ENCODE measurements at regions not wholly inside any gene's neighbourhood (a gene's known extent, or its start where the extent isn't known, plus 50 kb on each side); places are given as distances from the start of the nearest gene placed in this dataset.

DNA sequence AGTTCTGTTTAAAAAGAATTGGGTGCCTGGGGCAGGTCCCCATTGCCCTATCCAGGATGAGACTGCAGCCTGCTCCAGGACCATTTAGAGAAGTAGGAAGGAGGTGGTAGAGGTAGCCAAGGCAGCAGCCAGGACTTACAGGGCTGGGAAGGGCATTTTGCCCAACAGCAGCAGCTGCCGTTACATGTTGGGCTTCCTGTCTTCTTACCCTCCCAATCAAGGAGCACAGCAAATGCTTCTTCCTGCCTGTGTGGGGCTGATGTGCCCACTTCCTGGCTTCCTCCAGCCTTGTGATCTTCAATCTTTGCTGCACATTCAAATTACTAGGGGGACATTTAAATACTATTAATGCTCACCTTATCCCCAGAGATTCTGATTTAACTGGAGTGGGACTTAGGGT is 112.0 kb downstream of the QPCT start:
- TF ChIP-seq, protein P1, sequence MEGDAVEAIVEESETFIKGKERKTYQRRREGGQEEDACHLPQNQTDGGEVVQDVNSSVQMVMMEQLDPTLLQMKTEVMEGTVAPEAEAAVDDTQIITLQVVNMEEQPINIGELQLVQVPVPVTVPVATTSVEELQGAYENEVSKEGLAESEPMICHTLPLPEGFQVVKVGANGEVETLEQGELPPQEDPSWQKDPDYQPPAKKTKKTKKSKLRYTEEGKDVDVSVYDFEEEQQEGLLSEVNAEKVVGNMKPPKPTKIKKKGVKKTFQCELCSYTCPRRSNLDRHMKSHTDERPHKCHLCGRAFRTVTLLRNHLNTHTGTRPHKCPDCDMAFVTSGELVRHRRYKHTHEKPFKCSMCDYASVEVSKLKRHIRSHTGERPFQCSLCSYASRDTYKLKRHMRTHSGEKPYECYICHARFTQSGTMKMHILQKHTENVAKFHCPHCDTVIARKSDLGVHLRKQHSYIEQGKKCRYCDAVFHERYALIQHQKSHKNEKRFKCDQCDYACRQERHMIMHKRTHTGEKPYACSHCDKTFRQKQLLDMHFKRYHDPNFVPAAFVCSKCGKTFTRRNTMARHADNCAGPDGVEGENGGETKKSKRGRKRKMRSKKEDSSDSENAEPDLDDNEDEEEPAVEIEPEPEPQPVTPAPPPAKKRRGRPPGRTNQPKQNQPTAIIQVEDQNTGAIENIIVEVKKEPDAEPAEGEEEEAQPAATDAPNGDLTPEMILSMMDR (IDR thresholded peaks at IDR 0.05; ENCODE audit: low read length) = no peak
- no peak for TF ChIP-seq EZH2 (IDR thresholded peaks at IDR 0.05; ENCODE audit: borderline replicate concordance, low read length)
